Gastroesophageal sphincter (tissue), 3 donors: ENCODE measurements at regions not wholly inside any gene's neighbourhood (a gene's known extent, or its start where the extent isn't known, plus 50 kb on each side); places are given as distances from the start of the nearest gene placed in this dataset.

Experiments
- CTCF ChIP-seq, 4 experiments: fragments of 200-600 bp in 2 of 4; fragments of 450-650 bp in 2 of 4; sonication (generic) in 1 of 4; IDR thresholded peaks; one replicate each; pipeline ENCODE4 v1.5.1; 2017 to 2019; ENCODE audit warnings: antibody characterized with exemption in 4 of 4, mild to moderate bottlenecking in 2 of 4, moderate library complexity in 2 of 4
- EP300 ChIP-seq: sonication (generic); formaldehyde crosslinking; IDR thresholded peaks from one replicate; pipeline ENCODE4 v1.6.1; 2017; ENCODE audit warnings: antibody characterized with exemption, mild to moderate bottlenecking
- POLR2AphosphoS5 ChIP-seq: sonication (generic); formaldehyde crosslinking; IDR thresholded peaks from one replicate; pipeline ENCODE4 v1.6.1; 2017; ENCODE audit warnings: antibody characterized with exemption

DNA sequence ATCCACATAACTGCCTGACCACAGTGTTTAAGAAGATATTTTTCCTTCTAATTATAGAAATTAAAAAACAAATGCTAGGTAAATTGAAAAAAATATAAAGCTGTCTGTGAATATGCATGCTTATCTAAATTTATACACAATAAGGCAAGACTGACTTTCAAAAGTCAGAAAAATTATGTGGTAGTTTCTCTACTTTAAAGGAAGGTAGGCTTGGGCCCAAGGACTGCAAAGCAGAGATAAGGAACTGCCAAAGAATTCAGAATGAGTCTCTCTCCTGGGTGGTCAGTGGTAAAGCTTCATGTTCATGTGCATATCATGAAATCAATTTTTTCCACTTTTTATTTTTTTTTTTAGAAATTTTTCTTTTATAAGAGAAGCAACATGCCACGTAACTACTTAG, 998.6 kb downstream of the REEP3 start:
- TF ChIP-seq CTCF (IDR thresholded peaks at IDR 0.05) (no peak), EP300 (no peak), POLR2AphosphoS5 (no peak)
